RWPE2 (cell line): ENCODE measurements at regions not wholly inside any gene's neighbourhood (a gene's known extent, or its start where the extent isn't known, plus 50 kb on each side); places are given as distances from the start of the nearest gene placed in this dataset.

ENCODE experiments used
- ATAC-seq: fragments of 200-7000 bp; cut with Tn5 transposase; 3 replicates; pipeline ENCODE4 v1.9.1; 2021; ENCODE audit warnings: low read depth
- DNase-seq: peaks from one replicate; pipeline ENCODE4 v3.0.0-alpha.2; 2020; ENCODE audit warnings: low spot score
- H3K27ac ChIP-seq: fragments of 450-650 bp; 2 replicates; pipeline ENCODE4 v1.5.1; 2017; ENCODE audit warnings: mild to moderate bottlenecking; ENCODE audit not compliant: poor library complexity, severe bottlenecking
- H3K27me3 ChIP-seq: fragments of 250-450 bp; sonication (Bioruptor Pico); 2 replicates; pipeline ENCODE4 v1.5.1; 2021; ENCODE audit warnings: mild to moderate bottlenecking, moderate library complexity; ENCODE audit not compliant: insufficient read depth, poor library complexity, severe bottlenecking
- H3K36me3 ChIP-seq: fragments of 250-450 bp; sonication (Bioruptor Pico); 2 replicates; pipeline ENCODE4 v1.5.1; 2020; ENCODE audit warnings: low read depth, mild to moderate bottlenecking, moderate library complexity
- H3K4me1 ChIP-seq: fragments of 250-450 bp; sonication (Bioruptor Pico); 2 replicates; pipeline ENCODE4 v1.5.1; 2021; ENCODE audit warnings: mild to moderate bottlenecking, moderate library complexity; ENCODE audit not compliant: insufficient read depth, poor library complexity, severe bottlenecking
- H3K4me3 ChIP-seq: fragments of 250-450 bp; sonication (Bioruptor Pico); 2 replicates; pipeline ENCODE4 v1.5.1; 2021; ENCODE audit warnings: mild to moderate bottlenecking, moderate library complexity; ENCODE audit not compliant: severe bottlenecking
- H3K9me3 ChIP-seq: fragments of 250-450 bp; sonication (Bioruptor Pico); 2 replicates; pipeline ENCODE4 v1.5.1; 2021; ENCODE audit warnings: mild to moderate bottlenecking, moderate library complexity; ENCODE audit not compliant: severe bottlenecking
- CTCF ChIP-seq: fragments of 450-650 bp; IDR thresholded peaks from one replicate; pipeline ENCODE4 v1.5.1; 2017; ENCODE audit warnings: mild to moderate bottlenecking, moderate library complexity; ENCODE audit not compliant: poor library complexity, severe bottlenecking

- Histone ChIP-seq H3K27ac (no peak overlapping the region), H3K4me3 (no peak overlapping the region), H3K36me3 (no peaks in the 10 kb centered on the region), H3K4me1 (no peaks in the 10 kb centered on the region), H3K9me3 (no peaks in the 10 kb centered on the region), H3K27me3 (no peaks in the 10 kb centered on the region)
- no peak for TF ChIP-seq CTCF
- DNase-seq: no peak
- no peak for ATAC-seq
Observed at GRCh38 chr12:74914378-74914777, 295.3 kb downstream of the KCNC2 start.

- H3K4me1 ChIP-seq: no peaks in the 10 kb centered on the region
- no peaks in the 10 kb centered on the region for H3K9me3 ChIP-seq
- no peaks in the 10 kb centered on the region for H3K36me3 ChIP-seq
- H3K4me3 ChIP-seq: no peak overlapping the region
- no peak for ATAC-seq
- TF ChIP-seq CTCF: no peak
- no peaks in the 10 kb centered on the region for H3K27me3 ChIP-seq
- DNase-seq: no peak
- no peak overlapping the region for H3K27ac ChIP-seq
Observed at GRCh38 chr12:74915718-74916117, 293.9 kb downstream of the KCNC2 start.

GRCh38 chr12:74917743-74918142, 291.9 kb downstream of the KCNC2 start:
- TF ChIP-seq CTCF: no peak
- no peaks in the 10 kb centered on the region for H3K27me3 ChIP-seq
- no peak for ATAC-seq
- no peaks in the 10 kb centered on the region for H3K4me1 ChIP-seq
- DNase-seq: no peak
- no peak overlapping the region for H3K4me3 ChIP-seq
- H3K9me3 ChIP-seq: no peaks in the 10 kb centered on the region
- H3K36me3 ChIP-seq: no peaks in the 10 kb centered on the region
- H3K27ac ChIP-seq: no peak overlapping the region

GRCh38 chr12:74918291-74918690, 291.3 kb downstream of the KCNC2 start:
- H3K36me3 ChIP-seq: no peaks in the 10 kb centered on the region
- no peak for ATAC-seq
- H3K4me1 ChIP-seq: no peaks in the 10 kb centered on the region
- H3K4me3 ChIP-seq: no peak overlapping the region
- DNase-seq: no peak
- no peak overlapping the region for H3K27ac ChIP-seq
- H3K9me3 ChIP-seq: no peaks in the 10 kb centered on the region
- no peak for TF ChIP-seq CTCF
- no peaks in the 10 kb centered on the region for H3K27me3 ChIP-seq

- no peak for DNase-seq
- no peaks in the 10 kb centered on the region for H3K4me1 ChIP-seq
- no peak overlapping the region for H3K4me3 ChIP-seq
- H3K9me3 ChIP-seq: no peaks in the 10 kb centered on the region
- no peaks in the 10 kb centered on the region for H3K27me3 ChIP-seq
- no peak overlapping the region for H3K27ac ChIP-seq
- no peaks in the 10 kb centered on the region for H3K36me3 ChIP-seq
- TF ChIP-seq CTCF: no peak
- no peak for ATAC-seq
Observed at GRCh38 chr12:74922117-74922516, 287.5 kb downstream of the KCNC2 start.
